Body of pancreas (tissue), 4 donors: ENCODE measurements at regions not wholly inside any gene's neighbourhood (a gene's known extent, or its start where the extent isn't known, plus 50 kb on each side); places are given as distances from the start of the nearest gene placed in this dataset.

Experiments used
- POLR2A ChIP-seq, 3 donors: fragments of 450-650 bp; IDR thresholded peaks; one replicate each; pipeline ENCODE4 v1.6.1; 2016; ENCODE audit warnings: antibody characterized with exemption in 3 of 3, mild to moderate bottlenecking in 2 of 3
- TF ChIP-seq, protein P1 (sequence below), 7 experiments: fragments of 450-650 bp in 4 of 7; fragments of 200-600 bp in 3 of 7; sonication (generic) in 3 of 7; IDR thresholded peaks; one replicate each; pipeline ENCODE4 v1.5.1; 2016 to 2019; ENCODE audit warnings: antibody characterized with exemption in 7 of 7

DNA sequence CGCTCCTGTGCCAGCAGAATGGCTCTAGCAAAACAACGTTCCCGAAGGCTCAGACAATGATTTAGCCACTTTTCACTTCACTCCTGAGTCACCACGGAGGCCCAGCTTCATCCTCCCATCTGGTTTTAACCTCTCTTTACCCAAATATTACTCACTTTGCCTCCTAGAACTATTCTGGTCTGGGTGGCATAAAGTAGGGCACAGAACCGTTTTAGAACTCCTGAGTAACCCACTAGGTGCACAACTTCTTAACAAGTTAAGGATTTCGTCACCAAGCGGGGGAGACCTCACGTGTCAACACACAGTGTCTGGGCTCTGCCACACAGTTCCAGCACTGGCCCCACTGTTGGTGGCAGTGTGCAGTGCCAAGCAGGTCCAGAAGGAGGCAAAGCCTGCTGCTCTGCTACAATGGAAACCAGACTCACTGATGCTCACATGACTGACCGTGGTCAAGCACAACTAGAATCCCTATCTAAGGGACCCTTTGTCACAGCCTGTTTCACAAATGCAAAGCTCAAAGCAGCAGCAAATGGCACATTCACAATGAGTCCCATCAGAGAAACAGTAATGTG, 121.7 kb downstream of the SIPA1L2 start:
- TF ChIP-seq, protein P1, sequence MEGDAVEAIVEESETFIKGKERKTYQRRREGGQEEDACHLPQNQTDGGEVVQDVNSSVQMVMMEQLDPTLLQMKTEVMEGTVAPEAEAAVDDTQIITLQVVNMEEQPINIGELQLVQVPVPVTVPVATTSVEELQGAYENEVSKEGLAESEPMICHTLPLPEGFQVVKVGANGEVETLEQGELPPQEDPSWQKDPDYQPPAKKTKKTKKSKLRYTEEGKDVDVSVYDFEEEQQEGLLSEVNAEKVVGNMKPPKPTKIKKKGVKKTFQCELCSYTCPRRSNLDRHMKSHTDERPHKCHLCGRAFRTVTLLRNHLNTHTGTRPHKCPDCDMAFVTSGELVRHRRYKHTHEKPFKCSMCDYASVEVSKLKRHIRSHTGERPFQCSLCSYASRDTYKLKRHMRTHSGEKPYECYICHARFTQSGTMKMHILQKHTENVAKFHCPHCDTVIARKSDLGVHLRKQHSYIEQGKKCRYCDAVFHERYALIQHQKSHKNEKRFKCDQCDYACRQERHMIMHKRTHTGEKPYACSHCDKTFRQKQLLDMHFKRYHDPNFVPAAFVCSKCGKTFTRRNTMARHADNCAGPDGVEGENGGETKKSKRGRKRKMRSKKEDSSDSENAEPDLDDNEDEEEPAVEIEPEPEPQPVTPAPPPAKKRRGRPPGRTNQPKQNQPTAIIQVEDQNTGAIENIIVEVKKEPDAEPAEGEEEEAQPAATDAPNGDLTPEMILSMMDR (IDR thresholded peaks at IDR 0.05), result no peak
- TF ChIP-seq POLR2A (IDR thresholded peaks at IDR 0.05), result no peak
